SW 1271 (cell line): ENCODE measurements at regions not wholly inside any gene's neighbourhood (a gene's known extent, or its start where the extent isn't known, plus 50 kb on each side); places are given as distances from the start of the nearest gene placed in this dataset.
"Not testable (repeated sequence)": the region's sequence is repeated elsewhere in the genome, so short reads cannot be mapped to it uniquely, and the experiment has no call there.

Source experiments
- DNase-seq, 2 experiments: peaks; one replicate each; lab custom pipeline; 2025; lab: John Stamatoyannopoulos, UW

DNA sequence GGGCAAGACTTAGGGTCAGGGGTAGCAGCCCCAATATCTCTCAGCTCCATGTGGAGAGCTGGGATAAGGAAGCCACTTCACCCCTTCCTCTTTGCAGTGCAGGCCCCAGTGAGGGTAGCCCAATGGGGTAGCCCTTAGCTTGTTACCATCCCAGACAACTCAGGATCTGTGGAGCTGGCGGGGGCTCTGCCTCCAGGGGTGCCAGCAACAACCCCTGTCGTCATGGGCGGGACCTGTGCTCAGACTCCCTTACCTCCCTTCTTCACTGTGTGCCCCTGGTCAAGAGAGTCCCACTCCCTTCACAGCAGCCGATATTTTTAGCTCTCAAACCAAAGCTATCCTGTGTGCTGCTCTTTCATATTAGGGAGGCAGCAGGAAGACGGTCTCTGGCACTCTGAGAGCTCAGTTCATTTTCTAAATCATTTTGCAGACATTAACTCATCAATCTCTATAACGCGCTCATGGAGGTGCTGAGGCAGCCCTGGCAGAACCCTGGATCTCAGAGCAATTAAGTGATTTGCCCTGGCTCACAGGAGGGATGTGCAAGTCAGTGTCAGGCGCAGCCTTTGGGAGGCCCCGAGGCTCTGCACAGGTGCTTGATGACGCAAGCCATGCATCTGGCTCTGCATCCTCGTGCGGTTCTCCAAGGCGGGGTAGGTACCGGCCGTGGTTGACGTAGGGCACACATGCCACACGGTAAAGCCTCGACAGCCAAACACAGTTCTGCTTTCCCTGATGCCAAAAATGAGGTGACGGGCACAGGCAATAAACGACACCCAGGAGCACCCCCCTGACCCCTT lies 357.6 kb downstream of the SHANK2 start:
- DNase-seq = no peak

DNA sequence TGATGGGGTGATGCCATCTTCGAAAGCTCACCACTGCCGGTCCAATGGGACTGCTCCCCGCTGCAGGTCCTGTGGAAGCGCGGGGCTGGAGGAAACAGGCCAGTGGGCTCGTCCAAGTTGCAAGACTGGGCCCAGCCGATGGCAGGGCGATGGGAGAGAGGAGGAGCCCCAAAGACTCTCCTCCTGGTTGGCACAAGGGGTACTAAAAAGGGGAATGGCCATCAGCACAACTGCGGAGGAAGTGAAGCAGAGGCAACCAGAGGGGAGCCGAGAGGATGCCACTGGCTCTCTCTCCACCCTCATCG lies 357.1 kb downstream of the SHANK2 start:
- no peak for DNase-seq

DNA sequence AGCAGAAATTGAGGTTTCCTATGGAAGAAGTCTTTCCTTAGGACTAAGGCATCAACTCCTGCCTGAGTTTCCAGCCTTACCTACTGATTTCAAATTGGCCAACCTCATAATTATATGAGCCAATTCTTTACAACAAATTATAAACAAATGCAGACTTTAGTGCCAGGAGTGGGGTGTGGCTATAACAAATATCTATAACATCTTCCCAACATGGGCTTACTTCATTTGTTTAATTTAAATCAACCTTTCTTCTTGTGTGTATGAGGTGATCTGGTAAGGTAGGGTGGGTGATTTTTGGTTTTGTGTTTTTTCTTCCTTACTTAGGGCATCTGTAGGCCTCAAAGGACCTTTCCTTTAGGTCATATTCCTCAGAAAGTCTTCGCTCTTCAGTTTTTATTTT lies 354.9 kb downstream of the SHANK2 start:
- no peak for DNase-seq

DNA sequence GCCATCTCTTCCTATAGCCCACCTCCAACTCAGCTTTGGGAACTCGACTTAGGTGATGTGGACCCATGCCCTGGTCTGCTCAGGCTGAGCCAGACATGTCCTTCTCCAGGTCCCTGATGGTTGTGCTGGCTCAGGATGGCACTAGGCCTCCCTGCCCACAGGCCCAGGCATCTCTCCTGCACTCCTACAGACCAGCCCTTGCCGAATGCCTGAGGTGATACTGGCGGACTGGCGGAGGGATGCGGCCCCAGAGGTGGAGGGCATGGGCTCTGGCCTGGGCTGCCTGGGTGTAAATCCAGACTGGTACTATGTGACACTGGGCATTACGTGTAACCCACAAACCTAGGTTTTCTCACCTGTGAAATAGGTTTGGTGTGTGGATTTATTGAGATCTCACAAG lies 352.8 kb downstream of the SHANK2 start:
- no peak for DNase-seq

DNA sequence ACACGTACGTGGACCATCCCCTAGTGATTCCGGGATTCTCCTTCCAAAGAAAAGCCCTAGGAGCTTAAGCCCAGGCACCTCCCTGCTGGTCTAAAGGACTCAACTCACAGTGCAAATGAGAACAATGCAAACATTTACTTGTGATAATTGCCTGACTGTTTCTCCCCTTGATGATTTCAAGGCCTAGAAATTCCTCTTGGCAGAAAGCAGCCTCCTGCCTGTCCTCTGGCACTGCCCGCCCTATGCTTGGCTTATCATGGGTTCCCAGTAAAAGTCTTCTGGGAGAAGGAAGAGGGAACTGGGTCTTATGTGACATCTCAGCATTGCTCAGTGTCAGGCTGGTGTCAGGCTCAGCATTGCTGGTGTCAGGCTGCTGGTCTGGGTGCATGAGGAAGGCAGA lies 351.8 kb downstream of the SHANK2 start:
- no peak for DNase-seq

DNA sequence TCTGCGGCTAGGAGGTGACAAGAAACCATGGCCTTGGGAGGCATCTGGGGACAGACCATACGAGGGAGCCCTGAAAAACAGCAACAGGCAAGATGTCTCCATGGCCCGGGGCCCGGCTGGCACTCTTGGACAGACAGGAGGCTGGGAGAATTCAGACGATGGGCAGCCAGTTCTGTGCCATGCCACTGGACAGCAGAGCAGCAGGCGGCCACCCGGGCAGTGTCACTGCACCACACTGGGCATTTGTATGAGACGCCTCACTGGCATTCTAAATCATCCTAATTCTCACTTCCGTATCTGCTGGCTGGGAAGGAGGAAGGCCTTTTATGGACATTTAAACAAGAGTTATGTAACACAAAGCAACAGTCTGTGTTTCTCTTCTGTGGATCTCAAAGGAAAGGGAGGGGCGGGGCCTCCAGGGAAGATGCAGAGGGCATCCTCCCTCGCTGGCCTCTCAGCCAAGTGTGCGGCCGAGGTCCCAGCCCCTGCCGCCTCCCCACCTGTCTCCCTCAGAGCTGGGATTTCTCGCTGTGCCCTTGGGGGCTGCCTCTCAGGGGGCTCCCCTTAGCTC lies 350.3 kb downstream of the SHANK2 start:
- no peak for DNase-seq

DNA sequence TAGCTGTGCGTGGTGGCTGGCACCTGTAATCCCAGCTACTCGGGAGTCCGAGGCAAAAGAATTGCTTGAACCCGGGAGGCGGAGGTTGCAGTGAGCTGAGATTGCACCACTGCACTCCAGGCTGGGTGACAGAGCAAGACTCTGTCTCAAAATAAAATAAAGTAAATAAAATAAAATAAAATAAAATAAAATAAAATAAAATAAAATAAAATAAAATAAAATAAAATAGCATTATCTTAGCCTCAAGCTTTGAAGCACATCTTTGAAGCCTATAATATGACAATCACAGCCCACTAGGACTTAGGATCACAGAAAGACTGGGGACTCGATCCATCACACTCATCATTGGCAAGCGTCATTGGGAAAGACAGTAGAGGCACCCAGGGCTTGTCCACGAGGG lies 349.1 kb downstream of the SHANK2 start:
- DNase-seq = not testable (repeated sequence)

DNA sequence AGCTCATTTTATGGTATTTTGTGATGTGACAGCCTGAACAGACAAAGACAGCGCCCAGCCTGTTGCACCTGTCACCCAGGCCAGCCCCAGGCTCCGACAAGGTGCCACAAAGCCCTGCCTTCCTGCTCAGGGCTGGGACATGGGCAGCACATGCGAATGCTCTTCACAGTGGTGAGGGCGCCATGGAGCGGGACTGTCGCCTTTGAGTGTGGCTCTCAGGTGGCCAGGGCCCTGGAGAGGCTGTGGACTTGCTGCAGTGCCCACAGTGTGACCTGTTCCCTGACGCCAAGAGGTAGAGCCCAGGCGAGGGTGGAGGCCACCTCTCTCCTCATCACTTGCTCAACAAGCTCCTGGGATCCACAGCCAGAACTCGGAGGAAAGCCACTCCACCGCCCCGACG lies 346.3 kb downstream of the SHANK2 start:
- no peak for DNase-seq

DNA sequence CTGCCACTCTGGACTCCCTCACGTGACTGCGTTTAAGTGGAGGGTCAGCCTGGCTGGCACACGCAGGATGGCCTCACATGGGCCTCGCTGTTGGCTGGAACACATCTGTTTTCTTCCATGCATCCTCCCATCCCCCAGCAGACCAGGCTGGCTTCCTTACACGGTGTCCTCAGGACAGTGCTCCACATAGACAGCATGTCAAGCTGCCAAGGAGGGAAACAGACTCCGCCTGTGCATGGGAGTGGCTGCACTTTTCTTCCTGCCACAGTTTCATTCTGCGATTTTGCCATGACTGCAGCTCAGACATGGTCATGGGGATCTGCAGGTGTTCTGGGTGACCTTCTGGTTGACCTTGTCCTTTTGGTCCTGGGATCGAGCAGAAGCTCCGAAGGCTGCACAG lies 344.2 kb downstream of the SHANK2 start:
- no peak for DNase-seq

DNA sequence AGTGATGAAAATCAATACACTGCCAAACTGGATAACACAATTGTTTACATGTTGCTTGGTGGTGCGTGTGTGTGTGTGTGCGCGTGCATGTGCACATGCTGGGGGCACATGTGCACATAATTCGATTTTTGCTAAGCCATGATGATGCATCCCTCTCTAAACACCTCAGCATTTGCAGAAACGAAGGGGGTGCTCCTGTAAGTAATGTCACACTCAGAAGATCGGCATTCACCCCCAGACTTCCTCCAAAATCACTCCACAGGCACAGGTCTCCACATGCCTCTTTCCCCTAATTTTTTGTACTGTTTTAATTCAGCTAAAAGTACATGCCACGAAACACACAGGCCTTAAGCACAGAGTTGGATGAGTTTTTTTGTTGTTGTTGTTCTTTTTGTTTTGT lies 341.5 kb downstream of the SHANK2 start:
- no peak for DNase-seq

DNA sequence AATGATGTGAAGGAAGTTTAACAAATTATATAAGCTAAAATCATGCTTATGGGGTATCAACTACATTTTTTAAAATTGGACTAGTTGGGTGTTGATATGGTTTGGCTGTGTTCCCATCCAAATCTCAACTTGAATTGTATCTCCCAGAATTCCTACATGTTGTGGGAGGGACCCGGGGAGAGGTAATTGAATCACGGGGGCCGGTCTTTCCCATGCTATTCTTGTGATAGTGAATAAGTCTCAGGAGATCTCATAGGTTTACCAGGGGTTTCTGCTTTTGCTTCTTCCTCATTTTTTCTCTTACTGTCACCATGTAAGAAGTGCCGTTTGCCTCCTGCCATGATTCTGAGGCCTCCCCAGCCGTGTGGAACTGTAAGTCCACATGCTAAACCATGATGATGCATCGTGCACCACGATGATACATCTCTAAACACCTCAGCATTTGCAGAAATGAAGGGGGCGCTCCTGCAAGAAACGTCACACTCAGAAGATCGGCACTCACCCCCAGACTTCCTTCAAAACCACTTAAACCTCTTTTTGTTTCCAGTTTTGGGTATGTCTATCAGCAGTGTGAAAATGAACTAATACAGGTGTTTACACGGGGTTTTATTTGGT lies 340.0 kb downstream of the SHANK2 start:
- DNase-seq = no peak

DNA sequence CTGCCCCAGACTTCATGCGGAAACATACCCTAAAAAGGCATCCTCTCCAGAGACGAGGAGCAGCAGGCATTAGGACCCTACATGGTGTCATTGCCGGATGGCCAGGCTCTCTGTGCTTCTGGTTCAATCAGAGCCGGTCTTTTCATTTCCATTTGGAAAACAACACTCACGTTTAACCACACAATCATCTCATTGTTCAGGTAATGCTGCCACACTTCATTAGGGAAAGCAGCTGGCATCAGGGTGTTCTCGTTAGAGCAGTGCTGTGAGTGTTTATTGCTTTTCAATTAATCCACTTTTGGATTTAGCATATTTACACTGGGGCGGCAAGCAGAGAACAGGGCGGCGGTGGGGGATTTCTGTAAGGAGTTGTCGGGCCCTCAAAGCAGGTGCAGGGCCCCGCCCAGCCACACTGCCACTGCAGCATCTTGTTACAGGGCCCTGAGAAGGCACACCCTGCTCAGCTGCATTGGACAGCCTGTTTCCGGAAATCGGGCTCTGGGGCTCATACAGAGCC lies 338.6 kb downstream of the SHANK2 start:
- no peak for DNase-seq

DNA sequence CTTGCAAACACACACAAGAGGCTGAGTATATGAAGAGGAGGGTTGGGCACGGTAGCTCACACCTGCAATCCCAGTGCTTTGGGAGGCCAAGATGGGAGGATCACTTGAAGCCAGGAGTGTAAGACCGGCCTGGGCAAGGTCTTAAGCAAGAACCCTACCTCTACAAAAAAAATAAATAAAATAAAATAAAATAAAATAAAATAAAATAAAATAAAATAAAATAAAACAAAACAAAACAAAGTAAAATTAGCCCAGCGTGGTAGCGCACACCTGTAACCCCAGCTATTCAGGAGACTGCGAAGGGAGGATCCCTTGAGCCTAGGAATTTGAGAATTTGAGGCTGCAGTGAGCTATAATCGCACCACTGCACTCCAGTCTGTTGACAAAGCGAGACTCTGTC lies 337.9 kb downstream of the SHANK2 start:
- DNase-seq = no peak

DNA sequence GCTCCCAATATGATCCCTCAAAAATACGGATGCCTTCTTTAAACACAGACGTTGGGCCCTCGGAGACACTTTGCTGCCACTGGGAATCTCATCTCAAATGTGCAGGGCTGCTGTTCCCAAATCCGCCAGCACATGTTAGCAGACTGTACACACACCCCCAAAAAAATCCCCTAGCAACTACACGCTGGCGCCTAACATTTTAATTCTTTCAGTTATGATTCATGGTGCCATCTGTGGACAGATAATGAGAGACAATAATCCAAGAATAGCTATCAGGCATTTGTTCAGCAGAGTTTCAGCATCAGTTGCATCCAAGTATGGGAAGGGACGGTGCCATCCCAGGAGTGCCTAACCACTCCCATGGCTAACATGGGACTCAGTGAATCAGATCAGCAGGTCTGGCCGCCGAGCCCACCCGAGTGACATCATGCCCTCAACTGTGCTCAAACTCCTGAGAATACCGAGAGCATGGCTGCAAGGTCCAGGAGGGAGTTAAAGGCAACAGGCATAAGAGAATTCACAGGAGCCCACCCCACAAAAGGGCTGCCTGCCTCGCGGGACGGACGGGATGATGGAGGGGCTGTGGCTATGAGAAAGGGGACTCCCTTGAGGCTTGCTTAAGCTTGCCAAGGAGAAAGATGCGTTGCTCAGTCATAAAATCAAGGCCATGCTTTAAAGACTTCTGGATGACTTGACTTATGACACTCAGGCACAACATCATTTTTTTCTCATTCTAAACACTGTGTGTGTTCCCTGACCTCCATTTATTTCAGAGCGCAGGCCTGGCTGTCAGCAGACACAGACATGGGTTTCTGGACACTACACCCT lies 337.0 kb downstream of the SHANK2 start:
- DNase-seq = no peak

DNA sequence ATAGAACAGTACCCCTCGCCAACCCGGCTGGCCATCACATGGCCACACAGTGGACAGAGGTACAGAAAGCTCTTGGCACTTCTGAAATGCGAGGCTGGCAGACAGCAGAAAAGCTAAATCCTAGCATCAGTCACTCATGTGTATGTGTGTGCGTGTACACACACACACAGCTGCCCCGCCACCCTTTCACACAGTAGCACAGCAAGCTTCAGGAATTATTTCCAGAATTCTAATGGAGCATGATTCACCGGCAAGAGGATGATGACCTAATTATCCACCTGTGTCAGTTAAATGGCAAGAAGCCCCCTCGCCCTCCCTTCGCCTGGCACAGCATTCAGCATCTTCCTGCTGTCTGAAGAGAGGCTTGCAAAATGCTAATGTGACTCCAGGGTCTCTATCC lies 336.0 kb downstream of the SHANK2 start:
- no peak for DNase-seq

DNA sequence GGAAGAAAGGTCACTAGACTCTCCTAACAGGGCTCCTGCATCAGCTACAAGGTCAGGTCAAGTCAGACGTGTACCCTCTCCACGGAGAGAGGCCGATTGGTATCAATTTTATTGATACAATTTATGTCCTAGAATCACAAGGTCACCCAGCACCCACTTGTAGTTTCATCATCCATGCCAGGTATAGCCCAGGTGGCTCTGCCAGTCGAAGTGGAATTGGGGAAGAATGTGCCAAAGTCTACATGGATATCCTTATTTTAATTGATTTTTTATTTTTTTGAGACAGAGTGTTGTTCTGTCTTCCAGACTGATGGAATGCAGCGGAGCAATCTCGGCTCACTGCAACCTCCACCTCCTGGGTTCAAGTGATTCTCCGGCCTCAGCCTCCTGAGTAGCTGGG lies 334.1 kb downstream of the SHANK2 start:
- no peak for DNase-seq

DNA sequence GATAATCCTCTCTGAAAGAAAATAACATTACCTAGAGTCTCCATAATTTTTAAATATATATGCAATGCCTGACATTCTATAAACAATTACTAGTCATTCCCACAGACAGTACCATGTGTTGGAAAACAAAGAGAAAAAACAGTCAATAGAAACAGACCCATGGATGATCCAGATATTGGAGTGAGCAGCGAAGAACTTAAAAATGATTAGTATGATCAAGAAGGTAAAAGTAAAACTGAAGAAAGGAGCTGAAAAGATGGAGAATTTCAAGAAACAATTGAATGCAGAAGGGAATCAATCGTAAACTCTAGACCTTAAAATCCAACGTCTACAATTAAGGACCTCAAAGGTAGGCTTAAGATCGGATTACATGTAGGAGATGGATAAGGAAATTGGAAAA lies 330.6 kb downstream of the SHANK2 start:
- DNase-seq = no peak

DNA sequence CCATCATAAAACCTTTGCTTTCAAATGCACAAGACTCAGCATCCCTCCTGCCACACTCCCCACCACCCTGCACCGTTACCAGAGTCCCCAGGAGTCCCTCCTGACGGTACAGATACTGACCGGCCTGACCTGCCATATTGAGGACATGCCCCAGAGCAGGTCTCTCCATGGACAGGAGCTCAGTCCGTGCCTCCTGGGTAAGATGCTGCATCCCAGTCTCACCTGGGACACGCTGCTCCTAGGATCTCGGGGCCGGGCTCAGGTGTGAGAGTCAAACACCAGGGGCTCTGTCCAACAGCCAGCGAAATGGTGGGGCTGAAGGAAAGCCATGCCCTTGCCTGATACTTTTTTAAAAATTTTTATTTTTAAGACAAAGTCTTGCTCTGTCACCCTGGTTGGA lies 328.3 kb downstream of the SHANK2 start:
- DNase-seq = no peak

DNA sequence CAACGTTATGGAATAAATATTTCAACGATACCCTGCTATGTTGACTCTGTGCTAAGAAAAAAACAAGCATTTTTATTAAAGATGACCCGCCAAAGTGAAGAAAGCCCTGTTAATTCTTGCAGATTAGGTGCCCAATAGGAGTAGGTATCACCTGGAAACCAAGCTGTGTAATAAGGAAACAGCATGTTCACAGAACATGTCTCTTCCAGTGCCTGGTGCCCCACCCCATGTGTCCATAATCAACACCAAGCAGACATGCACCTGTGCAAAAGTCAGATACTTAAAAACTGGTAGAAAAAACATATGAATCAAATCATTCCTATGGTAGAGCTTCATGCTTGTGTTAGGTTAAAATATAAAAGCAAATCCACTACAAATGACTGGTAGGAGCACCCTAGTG lies 327.1 kb downstream of the SHANK2 start:
- DNase-seq = no peak

DNA sequence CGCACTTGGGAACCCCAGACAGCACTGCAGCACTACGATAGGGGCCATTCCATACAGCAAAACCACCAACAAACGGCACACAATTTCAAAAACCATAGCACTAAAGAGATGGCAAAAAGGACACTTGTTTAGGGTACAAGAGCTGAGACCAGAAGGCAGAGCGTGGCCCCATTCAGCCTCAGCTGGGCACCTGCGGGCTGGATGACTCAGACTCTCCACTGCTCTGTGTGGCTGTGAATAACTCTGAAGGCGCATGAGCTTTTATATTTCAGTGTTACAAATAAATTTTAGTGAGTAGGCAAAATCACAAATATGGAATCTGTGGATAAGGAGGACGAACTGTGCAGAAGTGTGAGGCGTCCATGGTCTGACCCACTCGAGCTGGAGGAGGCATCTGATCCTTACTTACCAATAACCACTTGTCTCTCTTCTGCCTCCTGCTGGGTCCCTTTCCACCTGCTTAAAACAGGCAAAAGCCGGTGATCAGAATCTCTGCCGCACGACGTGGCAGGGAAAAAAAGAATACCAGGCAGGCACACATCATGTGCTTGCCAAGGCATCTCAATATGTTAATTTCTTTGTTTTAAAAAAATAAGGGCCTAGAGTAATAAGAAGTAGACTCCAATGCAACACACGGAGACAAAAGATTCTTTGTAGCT lies 325.7 kb downstream of the SHANK2 start:
- DNase-seq = no peak

DNA sequence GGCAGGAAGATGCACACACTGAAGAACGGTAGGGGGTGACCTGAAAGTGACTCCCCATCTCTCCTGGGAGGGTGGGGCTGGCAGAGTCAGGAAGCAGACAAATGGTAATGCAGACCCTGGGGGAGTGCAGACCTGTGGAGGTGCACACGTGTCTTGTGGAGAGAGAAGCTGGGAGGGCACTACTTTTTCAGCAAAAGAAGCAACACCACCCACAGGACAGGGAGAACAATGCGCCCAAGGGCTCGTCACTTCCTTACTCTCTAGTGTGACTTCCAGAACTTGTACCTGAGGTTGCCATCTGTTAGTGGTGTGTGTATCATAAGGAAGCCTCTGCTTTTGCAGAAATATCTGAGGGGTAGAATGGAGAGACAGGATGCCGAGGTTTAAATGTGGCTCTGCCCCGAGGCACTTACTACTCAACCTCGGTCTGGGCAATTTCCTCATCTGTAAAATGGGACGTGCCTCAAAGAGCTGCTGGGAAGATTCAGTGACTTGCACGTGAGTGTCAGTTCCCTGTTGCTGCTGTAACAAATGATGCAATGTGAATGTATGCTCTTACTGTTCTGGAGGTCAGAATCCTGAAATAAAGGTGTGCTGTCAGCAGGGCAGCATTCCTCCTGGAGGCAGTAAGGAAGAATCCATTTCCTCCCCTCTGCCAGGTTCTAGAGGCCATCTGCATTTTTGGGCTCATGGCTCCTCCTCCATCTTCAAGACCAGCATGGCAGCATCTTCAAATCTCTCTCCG lies 323.4 kb downstream of the SHANK2 start:
- peak in 1 of 2 experiments; percentile 9 for DNase-seq
